ENCODE measurements at regions not wholly inside any gene's neighbourhood (a gene's known extent, or its start where the extent isn't known, plus 50 kb on each side); places are given as distances from the start of the nearest gene placed in this dataset.

DNA sequence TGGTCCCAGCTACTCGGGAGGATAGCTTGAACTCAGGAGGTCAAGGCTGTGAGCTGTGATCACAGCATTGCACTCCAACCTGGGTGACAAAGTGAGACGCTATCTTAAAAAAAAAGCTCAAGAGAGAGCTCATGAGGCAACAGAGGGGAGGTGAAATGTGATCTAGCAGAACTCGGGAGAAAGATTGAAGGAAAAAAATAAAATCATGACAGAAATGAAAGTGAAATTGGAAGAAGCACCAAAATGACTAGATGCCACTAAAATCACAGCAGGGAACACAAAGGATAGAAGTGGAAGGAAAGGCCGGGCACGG, 109.4 kb upstream of the BNIP2 start (continued):
- TF ChIP-seq CREB1 (IDR thresholded peaks at IDR 0.05), result no peak
- no peak for TF ChIP-seq CREB1 (CRISPR knock-in tag; IDR thresholded peaks at IDR 0.05)
- TF ChIP-seq RFXAP (CRISPR knock-in tag; IDR thresholded peaks at IDR 0.05; ENCODE audit: borderline replicate concordance), result no peak
- TF ChIP-seq DNMT3B (CRISPR knock-in tag; conservative IDR thresholded peaks at IDR 0.05), result no peak
- TF ChIP-seq GTF3A (CRISPR knock-in tag; conservative IDR thresholded peaks at IDR 0.05), result no peak
- TF ChIP-seq ZFY (CRISPR knock-in tag; IDR thresholded peaks at IDR 0.05), result no peak

DNA sequence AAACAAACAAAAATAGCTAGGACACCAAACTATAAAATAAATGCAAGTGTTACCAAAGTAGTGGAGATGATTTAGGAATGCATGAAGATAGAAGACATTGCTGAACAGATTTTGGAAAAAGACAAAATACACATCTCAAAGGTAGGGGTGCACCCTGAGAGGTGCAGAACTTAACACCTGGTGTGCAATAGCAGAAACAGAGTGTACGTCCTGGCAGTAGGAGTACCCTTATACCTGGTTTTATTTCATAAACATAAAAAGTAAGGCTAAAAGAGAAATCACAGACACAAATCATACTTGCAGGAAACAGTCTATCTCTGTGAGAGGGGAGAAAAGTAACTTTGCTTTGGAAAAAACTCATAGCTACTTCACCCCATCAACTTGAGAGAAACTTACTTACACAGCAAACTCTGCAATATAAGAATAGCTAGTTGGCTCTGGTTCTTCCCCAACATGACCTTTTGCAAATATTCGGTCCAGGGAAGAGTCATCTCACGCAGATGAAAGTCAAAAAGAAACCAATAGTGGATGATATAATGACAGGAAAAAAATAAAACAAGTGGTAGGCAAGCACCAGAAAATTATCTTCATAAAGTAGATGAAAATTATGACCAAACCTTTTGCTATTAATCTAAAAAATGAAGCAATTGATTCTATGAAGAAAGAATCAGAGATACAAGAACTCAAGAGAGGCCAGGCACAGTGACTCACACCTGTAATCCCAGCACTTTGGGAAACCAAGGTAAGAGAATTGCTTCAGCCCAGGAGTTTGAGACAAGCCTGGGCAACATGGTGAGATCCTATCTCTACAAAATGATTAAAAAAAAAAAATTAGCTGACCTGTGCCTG, 108.9 kb upstream of the BNIP2 start:
- Histone ChIP-seq H3K4me3 (replicated peaks in 1 of 3; ENCODE audit: insufficient read depth in 1 of 3, low read depth in 2 of 3, low read length in 3 of 3) (no peak overlapping the region), H3K36me3 (replicated peaks in 1 of 2; ENCODE audit: control insufficient read depth in 1 of 2, insufficient read depth in 2 of 2, low read length in 2 of 2) (no peaks in the 10 kb centered on the region), H3K9me3 (ENCODE audit: low read length) (no peaks in the 10 kb centered on the region), H2AFZ (ENCODE audit: low read length) (no peak overlapping the region), H3K4me2 (ENCODE audit: low read depth, low read length) (no peak overlapping the region), H3K79me2 (ENCODE audit: insufficient read depth, low read length) (no peaks in the 10 kb centered on the region), H4K20me1 (ENCODE audit: insufficient read depth, low read length) (no peaks in the 10 kb centered on the region), H3K4me1 (ENCODE audit: insufficient read depth, low read length) (peaks cover under 1% of the 10 kb centered on the region; the same call in 1 of the 2 replicates), H3K27ac (ENCODE audit: extremely low read length, insufficient read depth, low read length) (no peak overlapping the region), H3K27me3 (ENCODE audit: control insufficient read depth in 1 of 2, insufficient read depth in 2 of 2, low read length in 2 of 2) (no peaks in the 10 kb centered on the region), H3K9ac (ENCODE audit: insufficient read depth, low read depth, low read length) (no peak overlapping the region)
- DNase-seq (ENCODE audit: low spot score) (no peak), ATAC-seq (no peak), FAIRE-seq (no peak)
- intact Hi-C loops (cut with micrococcal nuclease; ENCODE audit: unreplicated experiment) (no loop called here), in situ Hi-C loops (cut with HindIII; ENCODE audit: extremely low pct_ligation_motif_present, low pct_unique_long_range_greater_than_20kb) (no loop called here)
- POLR2A ChIA-PET, result no interaction called here
- 13% methylated on average over 3 of the region's 3 CpGs for WGBS (ENCODE audit: low lambda C conversion rate)
- BruUV-seq (replicated peaks), result no TSS peak
- CTCF ChIA-PET (ENCODE audit: low intra/inter-chr PET ratio, low total read pairs), result no interaction called here
- TF ChIP-seq ZNF205 (CRISPR knock-in tag; IDR thresholded peaks at IDR 0.05), result no peak
- no peak for TF ChIP-seq KLF13 (CRISPR knock-in tag; IDR thresholded peaks at IDR 0.05)
- TF ChIP-seq ZNF720 (CRISPR knock-in tag; IDR thresholded peaks at IDR 0.05), result no peak
- TF ChIP-seq KDM6A (CRISPR knock-in tag; IDR thresholded peaks at IDR 0.05; ENCODE audit: low read depth), result no peak
- no peak for TF ChIP-seq DNMT1 (CRISPR knock-in tag; IDR thresholded peaks at IDR 0.05)
- no peak for TF ChIP-seq SATB2 (CRISPR knock-in tag; IDR thresholded peaks at IDR 0.05)
- no peak for TF ChIP-seq SYNCRIP (IDR thresholded peaks at IDR 0.05; ENCODE audit: insufficient read depth, low read depth, low read length)
- TF ChIP-seq, protein P1, sequence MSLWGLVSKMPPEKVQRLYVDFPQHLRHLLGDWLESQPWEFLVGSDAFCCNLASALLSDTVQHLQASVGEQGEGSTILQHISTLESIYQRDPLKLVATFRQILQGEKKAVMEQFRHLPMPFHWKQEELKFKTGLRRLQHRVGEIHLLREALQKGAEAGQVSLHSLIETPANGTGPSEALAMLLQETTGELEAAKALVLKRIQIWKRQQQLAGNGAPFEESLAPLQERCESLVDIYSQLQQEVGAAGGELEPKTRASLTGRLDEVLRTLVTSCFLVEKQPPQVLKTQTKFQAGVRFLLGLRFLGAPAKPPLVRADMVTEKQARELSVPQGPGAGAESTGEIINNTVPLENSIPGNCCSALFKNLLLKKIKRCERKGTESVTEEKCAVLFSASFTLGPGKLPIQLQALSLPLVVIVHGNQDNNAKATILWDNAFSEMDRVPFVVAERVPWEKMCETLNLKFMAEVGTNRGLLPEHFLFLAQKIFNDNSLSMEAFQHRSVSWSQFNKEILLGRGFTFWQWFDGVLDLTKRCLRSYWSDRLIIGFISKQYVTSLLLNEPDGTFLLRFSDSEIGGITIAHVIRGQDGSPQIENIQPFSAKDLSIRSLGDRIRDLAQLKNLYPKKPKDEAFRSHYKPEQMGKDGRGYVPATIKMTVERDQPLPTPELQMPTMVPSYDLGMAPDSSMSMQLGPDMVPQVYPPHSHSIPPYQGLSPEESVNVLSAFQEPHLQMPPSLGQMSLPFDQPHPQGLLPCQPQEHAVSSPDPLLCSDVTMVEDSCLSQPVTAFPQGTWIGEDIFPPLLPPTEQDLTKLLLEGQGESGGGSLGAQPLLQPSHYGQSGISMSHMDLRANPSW (CRISPR knock-in tag; IDR thresholded peaks at IDR 0.05; ENCODE audit: borderline replicate concordance), result no peak
- no peak for TF ChIP-seq TBX2 (CRISPR knock-in tag; IDR thresholded peaks at IDR 0.05; ENCODE audit: borderline replicate concordance)
- no peak for TF ChIP-seq ZNF564 (CRISPR knock-in tag; IDR thresholded peaks at IDR 0.05)
- TF ChIP-seq, protein P2, sequence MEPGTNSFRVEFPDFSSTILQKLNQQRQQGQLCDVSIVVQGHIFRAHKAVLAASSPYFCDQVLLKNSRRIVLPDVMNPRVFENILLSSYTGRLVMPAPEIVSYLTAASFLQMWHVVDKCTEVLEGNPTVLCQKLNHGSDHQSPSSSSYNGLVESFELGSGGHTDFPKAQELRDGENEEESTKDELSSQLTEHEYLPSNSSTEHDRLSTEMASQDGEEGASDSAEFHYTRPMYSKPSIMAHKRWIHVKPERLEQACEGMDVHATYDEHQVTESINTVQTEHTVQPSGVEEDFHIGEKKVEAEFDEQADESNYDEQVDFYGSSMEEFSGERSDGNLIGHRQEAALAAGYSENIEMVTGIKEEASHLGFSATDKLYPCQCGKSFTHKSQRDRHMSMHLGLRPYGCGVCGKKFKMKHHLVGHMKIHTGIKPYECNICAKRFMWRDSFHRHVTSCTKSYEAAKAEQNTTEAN (CRISPR knock-in tag; conservative IDR thresholded peaks at IDR 0.05), result no peak
- TF ChIP-seq, protein P3, sequence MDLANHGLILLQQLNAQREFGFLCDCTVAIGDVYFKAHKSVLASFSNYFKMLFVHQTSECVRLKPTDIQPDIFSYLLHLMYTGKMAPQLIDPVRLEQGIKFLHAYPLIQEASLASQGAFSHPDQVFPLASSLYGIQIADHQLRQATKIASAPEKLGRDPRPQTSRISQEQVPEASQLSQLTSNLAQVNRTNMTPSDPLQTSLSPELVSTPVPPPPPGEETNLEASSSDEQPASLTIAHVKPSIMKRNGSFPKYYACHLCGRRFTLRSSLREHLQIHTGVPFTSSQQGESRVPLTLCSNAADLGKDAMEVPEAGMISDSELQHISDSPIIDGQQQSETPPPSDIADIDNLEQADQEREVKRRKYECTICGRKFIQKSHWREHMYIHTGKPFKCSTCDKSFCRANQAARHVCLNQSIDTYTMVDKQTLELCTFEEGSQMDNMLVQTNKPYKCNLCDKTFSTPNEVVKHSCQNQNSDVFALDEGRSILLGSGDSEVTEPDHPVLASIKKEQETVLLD (CRISPR knock-in tag; IDR thresholded peaks at IDR 0.05; ENCODE audit: low read depth), result no peak
